HFF-Myc (cell line): ENCODE measurements at regions not wholly inside any gene's neighbourhood (a gene's known extent, or its start where the extent isn't known, plus 50 kb on each side); places are given as distances from the start of the nearest gene placed in this dataset.

Experiments
- DNase-seq: peaks from one replicate; pipeline ENCODE4 v3.0.0-alpha.2; 2011; ENCODE audit warnings: low read depth; ENCODE audit errors: extremely low read depth
- H3K4me3 ChIP-seq: replicated peaks from 2 replicates; pipeline ENCODE4 v1.5.1; 2011; ENCODE audit warnings: low read depth, mild to moderate bottlenecking, control low read depth, low read length
- CTCF ChIP-seq: IDR thresholded peaks from 2 replicates; pipeline ENCODE4 v1.5.1; 2012; ENCODE audit warnings: mild to moderate bottlenecking, low read depth, low read length, control low read depth; ENCODE audit errors: missing control alignments

DNA sequence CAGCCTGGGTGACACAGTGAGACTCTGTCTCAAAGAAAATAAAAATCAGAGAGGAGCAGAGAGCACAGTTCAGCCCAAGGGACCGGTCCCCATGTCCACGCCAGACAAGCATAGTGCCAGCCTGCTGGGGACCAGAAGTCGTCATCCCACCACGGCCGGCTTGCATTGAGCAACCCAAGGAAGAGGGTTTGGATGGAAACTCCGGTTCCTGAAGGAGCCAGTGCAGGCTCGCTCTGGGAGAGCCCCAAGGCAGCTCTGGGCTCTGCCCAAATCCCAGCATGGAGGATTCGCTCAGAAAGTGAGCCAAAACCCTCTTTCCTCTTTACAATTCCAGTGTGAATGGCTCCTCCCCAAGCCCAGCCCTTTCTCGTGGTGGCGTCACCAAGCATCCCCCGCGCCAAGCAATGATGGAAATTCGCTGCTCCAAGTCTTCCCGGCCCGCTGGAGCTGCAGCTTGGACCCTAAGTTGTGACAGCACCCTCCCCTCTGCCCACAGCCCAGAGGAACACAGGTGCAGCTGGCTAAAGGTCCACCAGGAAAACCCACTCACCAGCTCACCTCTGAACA lies 64.1 kb upstream of the SLC25A33 start:
- DNase-seq: no peak
- H3K4me3 ChIP-seq: no peak overlapping the region
- no peak for TF ChIP-seq CTCF

DNA sequence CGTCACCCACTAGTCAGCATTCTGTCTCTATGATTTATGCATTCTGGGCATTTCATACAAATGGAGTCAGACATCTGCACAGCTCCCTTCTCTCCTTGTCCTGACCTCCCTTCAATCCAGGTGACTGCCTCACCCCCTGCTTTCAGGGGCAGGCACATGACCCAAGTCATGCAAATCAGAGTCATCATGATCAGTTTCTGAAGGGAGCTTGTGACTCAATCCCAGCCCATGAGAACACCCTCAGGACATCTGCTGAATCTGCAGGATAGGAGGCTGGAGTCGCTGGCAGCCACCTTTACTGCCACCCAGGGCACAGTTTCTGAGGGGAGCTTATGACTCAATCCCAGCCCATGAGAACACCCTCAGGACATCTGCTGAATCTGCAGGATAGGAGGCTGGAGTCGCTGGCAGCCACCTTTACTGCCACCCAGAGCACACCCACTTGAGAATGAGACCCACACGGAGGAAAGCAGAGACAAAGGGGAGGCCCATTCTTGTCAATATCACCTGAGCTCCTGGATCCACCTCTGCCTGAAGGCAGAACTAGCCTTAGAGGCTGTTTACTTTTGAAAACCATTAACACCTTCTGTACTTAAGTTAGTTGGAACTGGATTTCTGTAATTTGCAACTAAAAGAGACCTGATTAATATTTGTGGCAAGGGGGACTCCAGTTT lies 62.3 kb upstream of the SLC25A33 start:
- no peak for DNase-seq
- no peak overlapping the region for H3K4me3 ChIP-seq
- TF ChIP-seq CTCF: no peak

- no peak for DNase-seq
- no peak overlapping the region for H3K4me3 ChIP-seq
- no peak for TF ChIP-seq CTCF
These were observed 61.7 kb upstream of the SLC25A33 start for GRCh38 chr1:9477535-9477934.

GRCh38 chr1:9478021-9478420 lies 61.2 kb upstream of the SLC25A33 start:
- no peak overlapping the region for H3K4me3 ChIP-seq
- DNase-seq: no peak
- TF ChIP-seq CTCF: no peak

- TF ChIP-seq CTCF: no peak
- DNase-seq: no peak
- H3K4me3 ChIP-seq: no peak overlapping the region
These were observed 58.2 kb upstream of the SLC25A33 start for GRCh38 chr1:9481048-9481447.

DNA sequence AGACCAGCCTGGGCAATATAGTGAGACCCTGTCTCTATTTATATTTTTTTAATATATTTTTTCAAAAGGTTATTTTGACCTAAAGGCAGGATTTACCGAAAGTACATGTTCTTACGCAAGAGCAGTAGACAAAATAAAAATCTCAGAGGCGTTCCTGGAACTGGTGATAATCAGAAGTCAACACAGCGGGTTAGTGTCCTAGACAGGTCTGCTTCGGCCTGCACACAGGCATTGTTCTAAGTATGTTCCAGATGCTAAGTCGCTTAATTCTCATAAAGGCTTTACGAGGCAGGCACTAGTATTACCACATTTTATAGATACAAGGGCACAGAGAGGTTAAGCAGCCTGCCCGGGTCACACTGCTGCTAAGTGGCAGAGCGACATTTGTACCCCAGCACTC lies 56.9 kb upstream of the SLC25A33 start:
- DNase-seq: no peak
- TF ChIP-seq CTCF: no peak
- H3K4me3 ChIP-seq: no peak overlapping the region
